Natural killer cell (primary cell): ENCODE measurements at regions not wholly inside any gene's neighbourhood (a gene's known extent, or its start where the extent isn't known, plus 50 kb on each side); places are given as distances from the start of the nearest gene placed in this dataset.

ENCODE experiments used
- ATAC-seq, 3 donors: fragments of 150-1000 bp in 2 of 3; fragments of 200-7000 bp in 1 of 3; cut with Tn5 transposase; 1 replicate in 1 of 3; 2 replicates in 2 of 3; pipeline ENCODE4 v1.10.0; 2021; ENCODE audit warnings: mild to moderate bottlenecking in 2 of 3, moderate library complexity in 2 of 3
- DNase-seq, 2 donors: peaks; one replicate each; pipeline versions ENCODE4 v3.0.0 to v3.0.0-alpha.2; 2013 to 2021; ENCODE audit warnings: mixed read lengths in 1 of 2
- H3K27ac ChIP-seq: one replicate; pipeline ENCODE4 v1.5.1; 2013; ENCODE audit warnings: mild to moderate bottlenecking, low read length
- H3K27me3 ChIP-seq: one replicate; pipeline ENCODE4 v1.6.1; 2013; ENCODE audit warnings: low read length; ENCODE audit not compliant: control insufficient read depth, insufficient read depth
- H3K36me3 ChIP-seq: one replicate; pipeline ENCODE4 v1.6.1; 2013; ENCODE audit warnings: low read length; ENCODE audit not compliant: control insufficient read depth, insufficient read depth
- H3K4me1 ChIP-seq: one replicate; pipeline ENCODE4 v1.6.1; 2013; ENCODE audit warnings: low read length; ENCODE audit not compliant: control insufficient read depth, insufficient read depth
- H3K4me3 ChIP-seq: one replicate; pipeline ENCODE4 v1.5.1; 2013; ENCODE audit warnings: low read length
- H3K9me3 ChIP-seq: one replicate; pipeline ENCODE4 v1.6.1; 2013; ENCODE audit warnings: low read length; ENCODE audit not compliant: control insufficient read depth, insufficient read depth
- H3K27ac Mint-ChIP-seq, 2 donors: one replicate each; pipeline ENCODE4 v1.8.0; 2022; ENCODE audit warnings: mild to moderate bottlenecking in 2 of 2, mixed read lengths in 2 of 2, moderate library complexity in 1 of 2
- H3K27me3 Mint-ChIP-seq, 2 donors: one replicate each; pipeline ENCODE4 v1.8.0; 2022; ENCODE audit warnings: low read depth in 2 of 2, mixed read lengths in 2 of 2
- H3K36me3 Mint-ChIP-seq: one replicate; pipeline ENCODE4 v1.8.0; 2022; ENCODE audit warnings: mixed read lengths
- H3K4me1 Mint-ChIP-seq, 2 donors: one replicate each; pipeline ENCODE4 v1.8.0; 2022; ENCODE audit warnings: mixed read lengths in 2 of 2
- H3K4me3 Mint-ChIP-seq: one replicate; pipeline ENCODE4 v1.8.0; 2022; ENCODE audit warnings: mild to moderate bottlenecking, moderate library complexity, mixed read lengths
- H3K9me3 Mint-ChIP-seq, 2 donors: one replicate each; pipeline ENCODE4 v1.8.0; 2022; ENCODE audit warnings: mixed read lengths in 2 of 2
- WGBS: methylation state at CpG from one replicate; pipeline ENCODE4 v1.1.7; 2013; ENCODE audit warnings: missing lambda C conversion rate; ENCODE audit not compliant: insufficient coverage; 5-methylcytosine and 5-hydroxymethylcytosine counted together
- intact Hi-C: fragments of 100-400 bp; cut with micrococcal nuclease; formaldehyde crosslinking; loops from one replicate; pipeline ENCODE4 v1.14.2; 2022
- TF ChIP-seq, protein P1 (sequence below): fragments of 200-600 bp; IDR thresholded peaks from one replicate; pipeline ENCODE4 v1.8.0; 2022; ENCODE audit warnings: antibody characterized with exemption

DNA sequence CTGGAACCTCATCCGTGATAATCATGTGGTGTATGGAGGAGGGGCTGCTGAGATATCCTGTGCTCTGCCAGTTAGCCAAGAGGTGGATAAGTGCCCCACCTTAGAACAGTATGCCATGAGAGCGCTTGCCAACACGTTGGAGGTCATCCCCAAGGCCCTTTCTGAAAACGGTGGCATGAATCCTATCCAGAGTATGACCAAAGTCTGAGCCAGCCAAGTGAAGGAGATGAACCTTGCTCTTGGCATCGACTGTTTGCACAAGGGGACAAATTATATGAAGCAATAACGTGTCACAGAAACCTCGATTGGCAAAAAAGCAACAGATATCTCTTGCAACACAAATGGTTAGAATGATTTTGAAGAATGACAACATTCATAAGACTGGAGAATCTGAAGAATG is 251.2 kb upstream of the OBI1 start:
- TF ChIP-seq, protein P1, sequence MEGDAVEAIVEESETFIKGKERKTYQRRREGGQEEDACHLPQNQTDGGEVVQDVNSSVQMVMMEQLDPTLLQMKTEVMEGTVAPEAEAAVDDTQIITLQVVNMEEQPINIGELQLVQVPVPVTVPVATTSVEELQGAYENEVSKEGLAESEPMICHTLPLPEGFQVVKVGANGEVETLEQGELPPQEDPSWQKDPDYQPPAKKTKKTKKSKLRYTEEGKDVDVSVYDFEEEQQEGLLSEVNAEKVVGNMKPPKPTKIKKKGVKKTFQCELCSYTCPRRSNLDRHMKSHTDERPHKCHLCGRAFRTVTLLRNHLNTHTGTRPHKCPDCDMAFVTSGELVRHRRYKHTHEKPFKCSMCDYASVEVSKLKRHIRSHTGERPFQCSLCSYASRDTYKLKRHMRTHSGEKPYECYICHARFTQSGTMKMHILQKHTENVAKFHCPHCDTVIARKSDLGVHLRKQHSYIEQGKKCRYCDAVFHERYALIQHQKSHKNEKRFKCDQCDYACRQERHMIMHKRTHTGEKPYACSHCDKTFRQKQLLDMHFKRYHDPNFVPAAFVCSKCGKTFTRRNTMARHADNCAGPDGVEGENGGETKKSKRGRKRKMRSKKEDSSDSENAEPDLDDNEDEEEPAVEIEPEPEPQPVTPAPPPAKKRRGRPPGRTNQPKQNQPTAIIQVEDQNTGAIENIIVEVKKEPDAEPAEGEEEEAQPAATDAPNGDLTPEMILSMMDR: no peak
- H3K27me3 ChIP-seq: no peaks in the 10 kb centered on the region
- intact Hi-C loops: no loop called here
- Mint-ChIP-seq H3K27me3 (no peaks in the 10 kb centered on the region), H3K36me3 (no peaks in the 10 kb centered on the region), H3K9me3 (peaks cover 0 to 13% of the 10 kb centered on the region in 2 donors), H3K4me3 (no peak overlapping the region), H3K27ac (no peak overlapping the region), H3K4me1 (no peaks in the 10 kb centered on the region)
- no peaks in the 10 kb centered on the region for H3K4me1 ChIP-seq
- no peaks in the 10 kb centered on the region for H3K36me3 ChIP-seq
- H3K9me3 ChIP-seq: no peaks in the 10 kb centered on the region
- 79% methylated on average over 7 of the region's 7 CpGs for WGBS
- DNase-seq: no peak
- H3K4me3 ChIP-seq: no peak overlapping the region
- ATAC-seq: no peak
- no peak overlapping the region for H3K27ac ChIP-seq

DNA sequence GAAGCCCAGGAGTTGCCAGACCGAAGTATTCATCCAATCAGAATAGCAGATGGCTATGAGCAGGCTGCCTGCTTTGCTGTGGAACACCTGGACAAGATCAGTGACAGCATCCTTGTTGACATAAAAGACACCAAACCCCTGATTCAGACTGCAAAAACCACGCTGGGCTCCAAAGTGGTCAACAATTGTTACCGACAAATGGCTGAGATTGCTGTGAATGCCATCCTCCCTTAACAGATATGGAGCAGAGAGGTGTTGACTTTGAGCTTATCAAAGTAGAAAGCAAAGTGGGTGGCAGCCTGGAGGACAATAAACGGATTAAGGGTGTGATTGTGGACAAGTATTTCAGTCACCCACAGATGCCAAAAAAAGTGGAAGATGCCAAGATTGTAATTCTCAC is 250.3 kb upstream of the OBI1 start:
- ATAC-seq (no peak), DNase-seq (no peak)
- H3K27ac ChIP-seq: no peak overlapping the region
- H3K4me3 ChIP-seq: no peak overlapping the region
- TF ChIP-seq, protein P1: no peak
- H3K9me3 ChIP-seq: no peaks in the 10 kb centered on the region
- Mint-ChIP-seq H3K27me3 (no peaks in the 10 kb centered on the region), H3K27ac (no peak overlapping the region), H3K36me3 (no peaks in the 10 kb centered on the region), H3K9me3 (peaks cover 2 to 12% of the 10 kb centered on the region in 2 donors), H3K4me1 (no peaks in the 10 kb centered on the region), H3K4me3 (no peak overlapping the region)
- intact Hi-C loops: no loop called here
- H3K4me1 ChIP-seq: no peaks in the 10 kb centered on the region
- H3K27me3 ChIP-seq: no peaks in the 10 kb centered on the region
- H3K36me3 ChIP-seq: no peaks in the 10 kb centered on the region
- WGBS: 31% methylated on average over 4 of the region's 4 CpGs

DNA sequence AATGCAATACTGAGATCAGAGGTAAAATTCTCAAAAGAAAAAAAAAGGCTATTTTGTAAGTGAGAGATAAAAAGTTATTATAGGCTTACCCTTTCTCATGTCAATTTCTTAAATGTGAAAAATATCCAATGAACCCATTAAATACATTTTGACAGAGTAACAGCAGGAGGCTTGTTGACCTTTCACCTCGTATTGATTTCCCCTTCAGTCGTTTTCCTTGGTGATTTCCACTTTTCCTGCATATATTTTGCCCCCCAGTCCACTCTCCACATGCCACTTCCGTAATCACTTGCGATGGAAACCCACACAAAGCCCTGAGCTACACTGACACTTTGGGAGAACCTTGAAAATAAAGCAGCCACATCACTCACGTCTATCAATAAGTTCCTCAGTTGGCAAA is 248.1 kb upstream of the OBI1 start:
- TF ChIP-seq, protein P1: no peak
- Histone ChIP-seq H3K27ac (no peak overlapping the region), H3K9me3 (no peaks in the 10 kb centered on the region), H3K36me3 (no peaks in the 10 kb centered on the region), H3K27me3 (no peaks in the 10 kb centered on the region), H3K4me3 (no peak overlapping the region), H3K4me1 (no peaks in the 10 kb centered on the region)
- Mint-ChIP-seq H3K36me3 (no peaks in the 10 kb centered on the region), H3K27ac (no peak overlapping the region), H3K4me3 (no peak overlapping the region), H3K9me3 (peaks cover 2 to 6% of the 10 kb centered on the region in 2 donors), H3K4me1 (no peaks in the 10 kb centered on the region), H3K27me3 (no peaks in the 10 kb centered on the region)
- no peak for DNase-seq
- intact Hi-C loops: no loop called here
- ATAC-seq: no peak
- WGBS: 56% methylated on average over 5 of the region's 5 CpGs

DNA sequence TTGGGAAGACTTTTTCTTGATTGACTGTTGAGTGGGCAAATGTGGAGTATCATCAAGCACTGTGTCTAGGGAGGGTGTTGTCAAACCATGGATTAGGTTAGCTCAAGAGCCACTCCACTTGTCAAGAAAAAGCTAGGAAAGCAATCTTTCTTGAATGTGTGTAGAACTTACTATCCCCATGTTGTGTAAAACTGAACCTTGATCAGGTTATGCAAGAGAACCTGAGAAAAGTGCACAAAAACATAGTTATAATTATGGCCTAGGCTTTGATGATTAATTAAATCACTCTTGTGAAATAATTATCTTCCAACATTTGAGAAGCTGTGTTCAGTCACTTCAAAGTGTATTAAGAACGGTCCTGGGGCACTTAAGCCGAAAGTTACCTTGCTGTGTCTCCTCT is 238.2 kb upstream of the OBI1 start:
- Mint-ChIP-seq H3K4me3 (no peak overlapping the region), H3K27me3 (no peaks in the 10 kb centered on the region), H3K27ac (no peak overlapping the region), H3K9me3 (peaks cover 3 to 13% of the 10 kb centered on the region in 2 donors), H3K4me1 (no peaks in the 10 kb centered on the region), H3K36me3 (no peaks in the 10 kb centered on the region)
- Histone ChIP-seq H3K4me3 (no peak overlapping the region), H3K9me3 (no peaks in the 10 kb centered on the region), H3K36me3 (no peaks in the 10 kb centered on the region), H3K27ac (no peak overlapping the region), H3K4me1 (no peaks in the 10 kb centered on the region), H3K27me3 (no peaks in the 10 kb centered on the region)
- intact Hi-C loops: no loop called here
- 42% methylated on average over 2 of the region's 2 CpGs for WGBS
- ATAC-seq (no peak), DNase-seq (no peak)
- TF ChIP-seq, protein P1: no peak
